ENCODE measurements at regions not wholly inside any gene's neighbourhood (a gene's known extent, or its start where the extent isn't known, plus 50 kb on each side); places are given as distances from the start of the nearest gene placed in this dataset.

GRCh38 chr1:38746941-38747600, 112.5 kb downstream of the RRAGC start:
- Mint-ChIP-seq H3K27me3 (peaks cover 9% of the 10 kb centered on the region), H3K9me3 (no peaks in the 10 kb centered on the region)
- intact Hi-C loops (cut with micrococcal nuclease), result no loop called here

GRCh38 chr1:38746402-38746935, 113.1 kb downstream of the RRAGC start:
- no peak overlapping the region for H3K27ac Mint-ChIP-seq
- no peak for ATAC-seq
- CTCF ChIA-PET, result no interaction called here

More at GRCh38 chr1:38746941-38747600, 112.5 kb downstream of the RRAGC start:
- Mint-ChIP-seq H3K36me3 (ENCODE audit: low read depth) (no peaks in the 10 kb centered on the region), H3K4me3 (peak overlapping the region; percentile 14), H3K4me1 (ENCODE audit: low read depth) (peaks cover 5% of the 10 kb centered on the region), H3K27ac (peak overlapping the region; percentile 55)
- ChIA-PET CTCF (no interaction called here), POLR2A (no interaction called here)
- TF ChIP-seq CTCF (IDR thresholded peaks at IDR 0.05), result no peak
- no peak for ATAC-seq
- DNase-seq, result no peak

GRCh38 chr1:38745476-38746401, 113.8 kb downstream of the RRAGC start:
- H3K4me3 Mint-ChIP-seq, result no peak overlapping the region
- H3K27me3 Mint-ChIP-seq, result peaks cover 7% of the 10 kb centered on the region
- DNase-seq (peak; percentile 33), ATAC-seq (peak; percentile 82)
- no peaks in the 10 kb centered on the region for H3K36me3 Mint-ChIP-seq (ENCODE audit: low read depth)
- no peak overlapping the region for H3K27ac Mint-ChIP-seq
- POLR2A ChIA-PET, result interaction anchor here (0.6 kb wide), 1 partner anchor 725 kb away, joined by 3 read pairs; no protein-coding TSS in a partner anchor
- CTCF ChIA-PET, result no interaction called here
- intact Hi-C loops (cut with micrococcal nuclease), result no loop called here
- peaks cover 5% of the 10 kb centered on the region for H3K4me1 Mint-ChIP-seq (ENCODE audit: low read depth)
- no peaks in the 10 kb centered on the region for H3K9me3 Mint-ChIP-seq
- no peak for TF ChIP-seq CTCF (IDR thresholded peaks at IDR 0.05)

More at GRCh38 chr1:38746402-38746935, 113.1 kb downstream of the RRAGC start:
- Mint-ChIP-seq H3K36me3 (ENCODE audit: low read depth) (no peaks in the 10 kb centered on the region), H3K9me3 (no peaks in the 10 kb centered on the region), H3K27me3 (peaks cover 7% of the 10 kb centered on the region), H3K4me3 (no peak overlapping the region), H3K4me1 (ENCODE audit: low read depth) (peaks cover 5% of the 10 kb centered on the region)
- DNase-seq, result no peak
- POLR2A ChIA-PET, result no interaction called here
- TF ChIP-seq CTCF (IDR thresholded peaks at IDR 0.05), result no peak
- intact Hi-C loops (cut with micrococcal nuclease), result no loop called here

- no peak overlapping the region for H3K27ac Mint-ChIP-seq
- H3K36me3 Mint-ChIP-seq (ENCODE audit: low read depth), result no peaks in the 10 kb centered on the region
- POLR2A ChIA-PET, result no interaction called here
- peaks cover 5% of the 10 kb centered on the region for H3K4me1 Mint-ChIP-seq (ENCODE audit: low read depth)
- CTCF ChIA-PET, result no interaction called here
- H3K27me3 Mint-ChIP-seq, result no peaks in the 10 kb centered on the region
- ATAC-seq, result no peak
- no peak overlapping the region for H3K4me3 Mint-ChIP-seq
- no peak for TF ChIP-seq CTCF (IDR thresholded peaks at IDR 0.05)
- no peaks in the 10 kb centered on the region for H3K9me3 Mint-ChIP-seq
- DNase-seq, result no peak
- intact Hi-C loops (cut with micrococcal nuclease), result no loop called here
Measured at GRCh38 chr1:38744452-38745350, 114.9 kb downstream of the RRAGC start.

Measured in activated CD8-positive, alpha-beta T cell treated with anti-CD3 and anti-CD28 coated beads for 36 hours (primary cell).